NOMO-1 treated with DMSO at 0.1 percent for 48 hours (cell line): ENCODE measurements at regions not wholly inside any gene's neighbourhood (a gene's known extent, or its start where the extent isn't known, plus 50 kb on each side); places are given as distances from the start of the nearest gene placed in this dataset.
"Not testable (repeated sequence)": the region's sequence is repeated elsewhere in the genome, so short reads cannot be mapped to it uniquely, and the experiment has no call there.

Experiments
- DNase-seq: peaks from one replicate; lab custom pipeline; 2025; ENCODE audit not compliant: unreplicated experiment; lab: John Stamatoyannopoulos, UW

DNA sequence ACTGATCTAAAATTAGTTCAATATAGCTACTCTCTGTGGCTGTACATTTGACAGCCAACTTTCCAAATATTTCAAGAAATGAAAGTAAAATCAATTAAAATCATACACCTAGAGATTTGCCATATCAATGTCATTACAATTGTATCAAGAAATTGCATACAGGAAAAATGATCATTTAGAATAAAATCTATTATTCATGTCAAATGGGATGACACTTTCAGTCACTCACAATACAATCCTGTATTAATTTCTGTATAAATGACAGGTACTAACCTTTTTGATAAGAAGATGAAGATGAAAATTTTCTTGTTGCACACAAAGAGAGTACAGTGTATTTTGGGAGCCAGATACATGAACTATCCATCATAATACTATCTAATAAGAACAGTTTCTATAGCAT lies 1588.9 kb upstream of the PRMT6 start:
- DNase-seq = no peak

- DNase-seq = not testable (repeated sequence)
Measured at GRCh38 chr1:105470541-105470940, 1585.9 kb upstream of the PRMT6 start.

- no peak for DNase-seq
Measured at GRCh38 chr1:105483436-105483835, 1573.0 kb upstream of the PRMT6 start.

DNA sequence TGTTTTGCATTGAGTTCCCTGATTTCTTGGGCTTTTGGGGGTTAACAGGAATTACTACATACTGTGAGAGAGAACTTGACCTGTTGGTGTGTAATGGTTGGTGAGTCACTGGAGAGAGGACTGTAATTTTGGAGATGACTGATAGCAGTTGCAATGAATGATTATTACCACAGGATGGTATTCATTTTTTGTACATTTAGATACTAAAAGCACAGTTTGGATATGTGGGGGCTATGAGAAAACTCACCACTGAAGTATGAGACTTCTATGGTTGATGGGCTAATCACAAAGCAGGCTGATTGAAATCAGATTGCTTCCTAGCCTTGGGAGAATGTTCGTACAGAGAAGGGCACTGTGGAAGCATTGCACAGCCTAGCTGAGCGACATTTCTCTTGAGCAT lies 1571.3 kb upstream of the PRMT6 start:
- DNase-seq = no peak

DNA sequence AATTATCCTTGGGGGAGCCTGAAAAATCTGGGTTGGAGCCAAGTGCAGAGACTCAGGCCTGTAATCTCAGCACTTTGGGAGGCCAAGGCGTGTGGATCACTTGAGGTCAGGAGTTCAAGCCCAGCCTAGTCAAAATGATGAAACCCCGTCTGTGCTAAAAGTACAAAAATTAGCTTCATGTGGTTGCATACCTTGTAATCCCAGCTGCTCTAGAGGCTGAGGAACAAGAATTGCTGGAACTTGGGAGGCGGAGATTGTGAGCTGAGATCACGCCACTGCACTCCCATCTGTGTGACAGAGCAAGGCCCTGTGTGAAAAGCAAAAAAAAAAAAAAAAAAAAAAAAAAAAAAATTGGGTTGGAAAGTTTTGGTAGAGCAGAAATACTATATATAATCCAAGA lies 1563.6 kb upstream of the PRMT6 start:
- DNase-seq = no peak

GRCh38 chr1:105516068-105516467 lies 1540.4 kb upstream of the PRMT6 start:
- no peak for DNase-seq

GRCh38 chr1:105533996-105534395 lies 1522.5 kb upstream of the PRMT6 start:
- DNase-seq = no peak

- DNase-seq = no peak
Measured at GRCh38 chr1:105544475-105544874, 1512.0 kb upstream of the PRMT6 start.

DNA sequence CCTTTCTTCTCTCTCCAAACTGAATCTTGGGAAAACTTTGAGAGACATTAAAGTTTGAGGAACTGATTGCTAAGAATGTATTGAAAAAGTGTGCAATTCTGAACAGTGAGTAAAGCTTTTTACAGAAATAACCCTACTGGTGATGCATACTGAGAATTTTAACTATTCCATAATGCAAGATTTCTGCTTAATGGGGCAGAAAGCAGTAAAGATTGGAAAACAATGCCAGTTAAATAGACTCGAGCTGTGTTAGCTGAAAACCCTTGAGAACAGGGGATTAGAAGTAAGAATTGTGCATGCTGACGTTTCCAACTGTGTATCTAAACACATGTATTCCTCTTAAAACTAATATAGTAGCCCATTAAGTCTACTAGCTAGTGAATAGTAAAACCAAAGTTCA lies 1500.2 kb upstream of the PRMT6 start:
- DNase-seq = no peak

DNA sequence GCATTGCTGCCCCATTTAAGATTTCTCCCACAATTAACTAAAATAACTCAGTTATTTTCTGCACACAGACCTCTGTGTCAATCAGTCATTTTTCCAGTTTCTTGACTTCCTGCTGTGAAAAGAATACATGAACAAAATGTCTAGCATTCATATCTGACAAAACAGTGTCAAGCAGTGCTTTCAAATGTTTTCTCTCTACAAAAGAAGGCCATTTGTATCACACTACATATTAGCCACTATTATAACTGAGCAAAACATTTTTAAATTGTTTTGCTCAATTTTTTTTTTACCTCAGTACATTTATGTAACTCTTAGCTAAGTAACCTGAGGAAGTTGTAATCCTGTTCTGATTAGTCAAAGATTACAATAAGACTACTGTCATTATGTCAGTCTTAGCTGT lies 1498.5 kb upstream of the PRMT6 start:
- DNase-seq = no peak

- no peak for DNase-seq
Measured at GRCh38 chr1:105565006-105565405, 1491.5 kb upstream of the PRMT6 start.

- no peak for DNase-seq
Measured at GRCh38 chr1:105585791-105586190, 1470.7 kb upstream of the PRMT6 start.

DNA sequence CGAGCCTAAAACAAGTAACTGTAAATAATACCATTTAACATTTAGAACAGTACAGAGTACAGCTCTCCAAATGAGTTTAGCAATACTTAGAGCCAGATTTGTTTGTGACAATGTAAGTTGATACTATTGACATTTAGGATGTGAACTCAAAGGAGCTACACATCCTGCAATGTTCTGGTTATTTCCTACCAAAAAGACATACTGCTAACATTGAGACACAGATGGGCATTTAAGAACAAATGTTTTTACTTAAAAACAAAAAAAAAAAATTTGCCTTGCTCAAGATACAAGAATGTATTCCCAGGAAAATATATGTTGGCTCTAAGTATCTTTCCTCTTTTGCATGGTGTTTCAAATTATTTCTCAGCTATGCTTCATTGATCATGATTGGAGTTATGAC lies 1464.8 kb upstream of the PRMT6 start:
- no peak for DNase-seq

- no peak for DNase-seq
Measured at GRCh38 chr1:105608713-105609112, 1447.8 kb upstream of the PRMT6 start.

DNA sequence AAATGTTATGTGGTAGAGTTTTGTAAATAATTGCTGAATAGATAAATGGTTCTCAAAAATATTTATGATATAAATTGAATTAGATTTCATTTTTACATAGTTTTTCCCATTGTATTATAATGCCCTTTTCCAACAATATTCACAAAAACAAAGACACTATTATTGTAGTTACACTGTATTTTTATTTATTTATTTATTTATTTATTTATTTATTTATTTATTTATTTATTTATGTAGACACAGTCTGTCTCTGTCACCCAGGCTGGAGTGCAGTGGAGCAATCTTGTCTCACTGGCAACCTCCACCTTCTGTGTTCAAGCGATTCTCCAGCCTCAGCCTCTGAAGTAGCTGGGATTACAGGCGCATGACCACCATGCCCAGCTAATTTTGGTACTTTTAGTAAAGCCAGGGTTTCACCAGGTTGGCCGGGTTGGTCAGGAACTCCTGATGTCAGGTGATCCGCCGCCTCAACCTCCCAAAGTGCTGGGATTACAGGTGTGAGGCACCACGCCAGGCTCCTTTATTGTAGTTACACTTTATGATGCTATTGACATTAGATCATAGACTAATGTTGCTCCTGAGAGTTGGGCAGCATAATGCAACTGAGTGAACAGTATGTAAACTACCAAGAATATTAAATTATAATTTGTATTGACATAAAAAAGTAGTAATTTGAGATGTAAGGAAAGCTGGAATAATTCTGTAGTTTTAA lies 1430.0 kb upstream of the PRMT6 start:
- no peak for DNase-seq

DNA sequence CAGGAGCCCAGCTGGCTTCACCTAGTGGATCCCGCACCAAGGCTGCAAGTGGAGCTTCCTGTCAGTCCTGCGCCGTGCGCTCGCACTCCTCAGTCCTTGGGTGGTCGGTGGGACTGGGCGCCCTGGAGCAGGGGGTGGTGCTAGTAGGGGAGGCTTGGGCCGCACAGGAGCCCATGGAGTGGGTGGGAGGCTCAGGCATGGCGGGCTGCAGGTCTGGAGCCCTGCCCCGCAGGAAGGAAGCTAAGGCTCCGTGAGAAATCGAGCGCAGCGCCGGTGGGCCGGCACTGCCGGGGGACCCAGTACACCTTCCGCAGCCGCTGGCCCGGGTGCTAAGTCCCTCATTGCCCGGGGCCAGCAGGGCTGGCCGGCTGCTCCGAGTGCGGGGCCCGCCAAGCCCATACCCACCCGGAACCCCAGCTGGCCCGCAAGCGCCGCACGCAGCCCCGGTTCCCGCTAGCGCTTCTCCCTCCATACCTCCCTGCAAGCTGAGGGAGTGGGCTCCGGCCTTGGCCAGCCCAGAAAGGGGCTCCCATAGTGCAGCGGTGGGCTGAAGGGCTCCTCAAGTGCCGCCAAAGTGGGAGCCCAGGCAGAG lies 1425.2 kb upstream of the PRMT6 start:
- DNase-seq = not testable (repeated sequence)

- no peak for DNase-seq
Measured at GRCh38 chr1:105632342-105633196, 1423.9 kb upstream of the PRMT6 start.

- no peak for DNase-seq
Measured at GRCh38 chr1:105636052-105636451, 1420.4 kb upstream of the PRMT6 start.

DNA sequence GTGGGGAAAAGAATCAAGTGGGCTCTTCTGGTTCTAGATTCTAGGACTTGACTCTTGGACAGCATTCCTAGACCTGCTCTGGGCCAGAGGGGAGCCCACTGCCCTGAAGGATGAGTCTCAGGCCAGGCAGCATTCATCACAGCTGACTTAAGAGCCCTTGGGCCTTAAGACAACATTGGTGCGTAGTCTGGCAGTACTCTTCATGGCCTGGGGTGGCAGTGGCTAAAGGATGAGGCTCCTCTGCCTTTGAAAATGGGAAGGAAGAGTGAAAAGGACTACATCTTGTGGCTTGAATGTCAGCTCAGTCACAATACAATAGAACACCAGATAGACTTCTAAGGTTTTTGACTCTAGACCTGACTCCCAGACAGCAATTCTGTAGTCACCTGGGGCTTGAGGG lies 1415.1 kb upstream of the PRMT6 start:
- no peak for DNase-seq

DNA sequence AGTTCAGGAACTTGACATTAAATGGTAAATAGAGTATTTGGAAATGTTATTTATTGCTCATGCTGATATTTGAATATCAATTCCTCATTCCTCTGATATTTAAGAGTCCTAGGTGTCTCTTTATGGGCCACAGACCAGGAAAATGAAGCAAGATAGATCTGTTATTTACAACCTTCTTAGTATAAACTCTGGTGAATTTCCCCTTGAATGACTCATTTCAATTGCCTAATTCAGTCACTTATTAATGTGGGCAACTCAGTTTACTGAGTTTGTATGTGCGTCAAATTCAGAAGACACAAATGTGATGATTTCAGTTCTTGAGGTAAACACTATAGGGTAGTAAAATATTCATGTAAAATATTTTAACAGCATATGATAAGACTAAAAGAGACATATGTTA lies 1404.4 kb upstream of the PRMT6 start:
- DNase-seq = no peak

DNA sequence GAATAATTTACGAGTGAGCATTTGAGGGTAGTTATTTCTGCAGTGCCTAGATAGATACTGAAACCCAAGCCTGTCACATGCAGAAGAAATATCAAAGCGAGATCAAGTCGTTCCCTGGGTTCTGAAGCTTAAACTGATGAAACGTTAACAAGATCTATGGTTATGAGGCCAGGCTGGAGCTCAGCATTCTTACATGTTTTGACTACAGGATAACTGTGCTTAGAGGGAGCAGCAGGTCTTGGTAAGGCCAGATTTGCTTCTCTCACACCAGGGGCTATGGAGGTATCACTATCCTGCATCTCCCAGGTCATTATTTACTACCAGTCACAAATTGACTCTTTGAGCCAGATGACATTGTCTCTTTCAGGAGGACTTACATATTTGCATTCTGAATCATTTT lies 1401.4 kb upstream of the PRMT6 start:
- DNase-seq = no peak

DNA sequence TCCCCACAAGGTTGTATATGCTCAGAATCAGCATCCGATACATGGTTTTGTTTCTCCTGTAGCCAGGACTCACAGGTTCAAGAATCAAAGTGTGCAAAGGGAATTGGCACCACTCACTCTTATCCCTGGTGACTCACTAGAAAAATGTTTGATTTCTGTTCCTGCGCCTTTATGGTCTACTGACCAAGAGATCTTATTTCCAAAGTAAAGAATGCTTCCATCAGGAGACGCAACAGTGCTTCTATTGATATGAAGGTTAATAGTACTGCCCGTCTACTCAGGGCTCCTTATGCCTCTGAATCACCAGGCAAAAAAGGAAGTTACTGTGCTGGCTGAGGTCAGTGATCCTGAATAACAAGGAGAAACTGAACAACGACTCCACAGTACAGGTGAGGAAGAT lies 1392.0 kb upstream of the PRMT6 start:
- DNase-seq = no peak
